ENCODE measurements at regions not wholly inside any gene's neighbourhood (a gene's known extent, or its start where the extent isn't known, plus 50 kb on each side); places are given as distances from the start of the nearest gene placed in this dataset.

DNA sequence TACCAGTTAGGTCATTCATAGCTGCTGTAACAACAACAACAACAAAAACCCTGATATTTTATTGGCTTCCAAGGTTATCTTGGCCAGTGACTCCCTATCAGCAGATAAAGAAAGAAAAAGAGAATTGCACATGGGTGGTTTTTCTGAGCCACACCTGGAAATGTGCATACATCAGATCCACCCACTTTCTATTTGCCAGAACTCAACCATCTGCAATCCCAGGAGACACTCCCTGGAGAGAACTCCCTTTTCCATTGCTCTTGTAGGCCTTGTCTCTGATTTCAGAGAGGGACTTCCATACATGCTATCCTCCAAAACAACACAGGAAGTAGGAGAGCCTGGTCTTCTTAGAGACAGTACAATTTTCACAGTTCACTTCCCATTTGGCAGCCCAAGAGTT lies 74.9 kb upstream of the ZC3H11B start:
- Histone ChIP-seq H3K4me2 (ENCODE audit: control insufficient read depth, extremely low read depth, insufficient read depth, low read depth, low read length) (no peak overlapping the region), H3K27me3 (ENCODE audit: control insufficient read depth, extremely low read depth, insufficient read depth, low read length) (no peaks in the 10 kb centered on the region), H3K9ac (ENCODE audit: control insufficient read depth, extremely low read depth, insufficient read depth, low read length) (no peak overlapping the region), H3K9me3 (ENCODE audit: control insufficient read depth, low read depth, low read length) (no peaks in the 10 kb centered on the region), H3K36me3 (ENCODE audit: control insufficient read depth in 2 of 2, extremely low read depth in 1 of 2, insufficient read depth in 2 of 2, low read length in 2 of 2) (no peaks in the 10 kb centered on the region), H3K27ac (ENCODE audit: control insufficient read depth, insufficient read depth, low read length) (no peak overlapping the region), H2AFZ (ENCODE audit: control insufficient read depth, low read length) (no peak overlapping the region), H3K9me1 (ENCODE audit: control insufficient read depth, extremely low read depth, insufficient read depth, low read length) (no peaks in the 10 kb centered on the region), H3K4me3 (ENCODE audit: control insufficient read depth in 2 of 3, extremely low read depth in 1 of 3, insufficient read depth in 2 of 3, low read depth in 1 of 3, low read length in 3 of 3) (no peak overlapping the region), H3K79me2 (ENCODE audit: control insufficient read depth, insufficient read depth, low read length) (no peaks in the 10 kb centered on the region), H4K20me1 (ENCODE audit: control insufficient read depth, extremely low read depth, insufficient read depth, low read length) (no peaks in the 10 kb centered on the region), H3K4me1 (ENCODE audit: control insufficient read depth, extremely low read depth, insufficient read depth, low read length) (no peaks in the 10 kb centered on the region)
- DNase-seq (ENCODE audit: low read depth, low spot score) (no peak), FAIRE-seq (no peak)
- dilution Hi-C loops (cut with MboI; ENCODE audit: extremely low pct_ligation_motif_present, low sequenced_read_pairs), result no loop called here
- TF ChIP-seq CTCF (optimal IDR thresholded peaks at IDR 0.05 in 1 of 3, IDR thresholded peaks at IDR 0.05 in 1 of 3, conservative IDR thresholded peaks at IDR 0.05 in 1 of 3; ENCODE audit: extremely low read depth in 1 of 3, insufficient read depth in 2 of 3, low read length in 3 of 3), result no peak
- no peak for TF ChIP-seq EZH2 (IDR thresholded peaks at IDR 0.05; ENCODE audit: low read length)

- Histone ChIP-seq H3K36me3 (ENCODE audit: control insufficient read depth in 2 of 2, extremely low read depth in 1 of 2, insufficient read depth in 2 of 2, low read length in 2 of 2) (no peaks in the 10 kb centered on the region), H3K4me2 (ENCODE audit: control insufficient read depth, extremely low read depth, insufficient read depth, low read depth, low read length) (no peak overlapping the region), H3K9me3 (ENCODE audit: control insufficient read depth, low read depth, low read length) (no peaks in the 10 kb centered on the region), H3K79me2 (ENCODE audit: control insufficient read depth, insufficient read depth, low read length) (no peaks in the 10 kb centered on the region), H3K4me3 (ENCODE audit: control insufficient read depth in 2 of 3, extremely low read depth in 1 of 3, insufficient read depth in 2 of 3, low read depth in 1 of 3, low read length in 3 of 3) (no peak overlapping the region), H3K9ac (ENCODE audit: control insufficient read depth, extremely low read depth, insufficient read depth, low read length) (no peak overlapping the region), H4K20me1 (ENCODE audit: control insufficient read depth, extremely low read depth, insufficient read depth, low read length) (no peaks in the 10 kb centered on the region), H3K9me1 (ENCODE audit: control insufficient read depth, extremely low read depth, insufficient read depth, low read length) (no peaks in the 10 kb centered on the region), H2AFZ (ENCODE audit: control insufficient read depth, low read length) (no peak overlapping the region), H3K27me3 (ENCODE audit: control insufficient read depth, extremely low read depth, insufficient read depth, low read length) (no peaks in the 10 kb centered on the region), H3K4me1 (ENCODE audit: control insufficient read depth, extremely low read depth, insufficient read depth, low read length) (no peaks in the 10 kb centered on the region), H3K27ac (ENCODE audit: control insufficient read depth, insufficient read depth, low read length) (no peak overlapping the region)
- no peak for DNase-seq (ENCODE audit: low read depth, low spot score)
- TF ChIP-seq EZH2 (IDR thresholded peaks at IDR 0.05; ENCODE audit: low read length), result no peak
- TF ChIP-seq CTCF (optimal IDR thresholded peaks at IDR 0.05 in 1 of 3, IDR thresholded peaks at IDR 0.05 in 1 of 3, conservative IDR thresholded peaks at IDR 0.05 in 1 of 3; ENCODE audit: extremely low read depth in 1 of 3, insufficient read depth in 2 of 3, low read length in 3 of 3), result no peak
- FAIRE-seq, result no peak
- dilution Hi-C loops (cut with MboI; ENCODE audit: extremely low pct_ligation_motif_present, low sequenced_read_pairs), result no loop called here
Measured at GRCh38 chr1:219686171-219686570, 73.3 kb upstream of the ZC3H11B start.
